ENCODE measurements at regions not wholly inside any gene's neighbourhood (a gene's known extent, or its start where the extent isn't known, plus 50 kb on each side); places are given as distances from the start of the nearest gene placed in this dataset.
"Not testable (repeated sequence)": the region's sequence is repeated elsewhere in the genome, so short reads cannot be mapped to it uniquely, and the experiment has no call there.

- DNase-seq (ENCODE audit: extremely low read depth, low read depth): no peak
Observed at GRCh38 chr2:67320861-67321587, 76.1 kb upstream of the ETAA1 start.

GRCh38 chr2:67321588-67321903 is 75.6 kb upstream of the ETAA1 start:
- TF ChIP-seq CTCF (IDR thresholded peaks at IDR 0.05; ENCODE audit: low read depth, low read length): no peak
- no peak for DNase-seq (ENCODE audit: extremely low read depth, low read depth)

More at GRCh38 chr2:67320861-67321587, 76.1 kb upstream of the ETAA1 start:
- no peak for TF ChIP-seq CTCF (IDR thresholded peaks at IDR 0.05; ENCODE audit: low read depth, low read length)

GRCh38 chr2:67322353-67323001 is 74.7 kb upstream of the ETAA1 start:
- TF ChIP-seq CTCF (IDR thresholded peaks at IDR 0.05; ENCODE audit: low read depth, low read length): peak; percentile 38
- DNase-seq (ENCODE audit: extremely low read depth, low read depth): peak; percentile 23

GRCh38 chr2:67323209-67323991 is 73.7 kb upstream of the ETAA1 start:
- no peak for DNase-seq (ENCODE audit: extremely low read depth, low read depth)
- TF ChIP-seq CTCF (IDR thresholded peaks at IDR 0.05; ENCODE audit: low read depth, low read length): no peak

- TF ChIP-seq CTCF (IDR thresholded peaks at IDR 0.05; ENCODE audit: low read depth, low read length): no peak
- DNase-seq (ENCODE audit: extremely low read depth, low read depth): no peak
Observed at GRCh38 chr2:67329513-67329912, 67.6 kb upstream of the ETAA1 start.

GRCh38 chr2:67329951-67330350 is 67.2 kb upstream of the ETAA1 start:
- DNase-seq (ENCODE audit: extremely low read depth, low read depth): no peak
- TF ChIP-seq CTCF (IDR thresholded peaks at IDR 0.05; ENCODE audit: low read depth, low read length): no peak

- DNase-seq (ENCODE audit: extremely low read depth, low read depth): not testable (repeated sequence)
Observed at GRCh38 chr2:67331419-67332086, 65.6 kb upstream of the ETAA1 start.
